RWPE2 (cell line): ENCODE measurements at regions not wholly inside any gene's neighbourhood (a gene's known extent, or its start where the extent isn't known, plus 50 kb on each side); places are given as distances from the start of the nearest gene placed in this dataset.
"Not testable (repeated sequence)": the region's sequence is repeated elsewhere in the genome, so short reads cannot be mapped to it uniquely, and the experiment has no call there.

Experiments
- ATAC-seq: fragments of 200-7000 bp; cut with Tn5 transposase; 3 replicates; pipeline ENCODE4 v1.9.1; 2021; ENCODE audit warnings: low read depth
- DNase-seq: peaks from one replicate; pipeline ENCODE4 v3.0.0-alpha.2; 2020; ENCODE audit warnings: low spot score
- H3K27ac ChIP-seq: fragments of 450-650 bp; 2 replicates; pipeline ENCODE4 v1.5.1; 2017; ENCODE audit warnings: mild to moderate bottlenecking; ENCODE audit not compliant: poor library complexity, severe bottlenecking
- H3K27me3 ChIP-seq: fragments of 250-450 bp; sonication (Bioruptor Pico); 2 replicates; pipeline ENCODE4 v1.5.1; 2021; ENCODE audit warnings: mild to moderate bottlenecking, moderate library complexity; ENCODE audit not compliant: insufficient read depth, poor library complexity, severe bottlenecking
- H3K36me3 ChIP-seq: fragments of 250-450 bp; sonication (Bioruptor Pico); 2 replicates; pipeline ENCODE4 v1.5.1; 2020; ENCODE audit warnings: low read depth, mild to moderate bottlenecking, moderate library complexity
- H3K4me1 ChIP-seq: fragments of 250-450 bp; sonication (Bioruptor Pico); 2 replicates; pipeline ENCODE4 v1.5.1; 2021; ENCODE audit warnings: mild to moderate bottlenecking, moderate library complexity; ENCODE audit not compliant: insufficient read depth, poor library complexity, severe bottlenecking
- H3K4me3 ChIP-seq: fragments of 250-450 bp; sonication (Bioruptor Pico); 2 replicates; pipeline ENCODE4 v1.5.1; 2021; ENCODE audit warnings: mild to moderate bottlenecking, moderate library complexity; ENCODE audit not compliant: severe bottlenecking
- H3K9me3 ChIP-seq: fragments of 250-450 bp; sonication (Bioruptor Pico); 2 replicates; pipeline ENCODE4 v1.5.1; 2021; ENCODE audit warnings: mild to moderate bottlenecking, moderate library complexity; ENCODE audit not compliant: severe bottlenecking
- TF ChIP-seq, protein P1 (sequence below): fragments of 450-650 bp; IDR thresholded peaks from one replicate; pipeline ENCODE4 v1.5.1; 2017; ENCODE audit warnings: mild to moderate bottlenecking, moderate library complexity; ENCODE audit not compliant: poor library complexity, severe bottlenecking

GRCh38 chr7:36064676-36065075 lies 88.4 kb upstream of the EEPD1 start:
- Histone ChIP-seq H3K27ac (no peak overlapping the region), H3K9me3 (peaks cover 1% of the 10 kb centered on the region), H3K27me3 (no peaks in the 10 kb centered on the region), H3K4me3 (no peak overlapping the region), H3K4me1 (no peaks in the 10 kb centered on the region), H3K36me3 (no peaks in the 10 kb centered on the region)
- no peak for DNase-seq
- no peak for ATAC-seq
- TF ChIP-seq, protein P1, sequence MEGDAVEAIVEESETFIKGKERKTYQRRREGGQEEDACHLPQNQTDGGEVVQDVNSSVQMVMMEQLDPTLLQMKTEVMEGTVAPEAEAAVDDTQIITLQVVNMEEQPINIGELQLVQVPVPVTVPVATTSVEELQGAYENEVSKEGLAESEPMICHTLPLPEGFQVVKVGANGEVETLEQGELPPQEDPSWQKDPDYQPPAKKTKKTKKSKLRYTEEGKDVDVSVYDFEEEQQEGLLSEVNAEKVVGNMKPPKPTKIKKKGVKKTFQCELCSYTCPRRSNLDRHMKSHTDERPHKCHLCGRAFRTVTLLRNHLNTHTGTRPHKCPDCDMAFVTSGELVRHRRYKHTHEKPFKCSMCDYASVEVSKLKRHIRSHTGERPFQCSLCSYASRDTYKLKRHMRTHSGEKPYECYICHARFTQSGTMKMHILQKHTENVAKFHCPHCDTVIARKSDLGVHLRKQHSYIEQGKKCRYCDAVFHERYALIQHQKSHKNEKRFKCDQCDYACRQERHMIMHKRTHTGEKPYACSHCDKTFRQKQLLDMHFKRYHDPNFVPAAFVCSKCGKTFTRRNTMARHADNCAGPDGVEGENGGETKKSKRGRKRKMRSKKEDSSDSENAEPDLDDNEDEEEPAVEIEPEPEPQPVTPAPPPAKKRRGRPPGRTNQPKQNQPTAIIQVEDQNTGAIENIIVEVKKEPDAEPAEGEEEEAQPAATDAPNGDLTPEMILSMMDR: no peak

GRCh38 chr7:36065563-36066342 lies 87.3 kb upstream of the EEPD1 start:
- H3K36me3 ChIP-seq, H3K27ac ChIP-seq, H3K4me1 ChIP-seq, H3K4me3 ChIP-seq, H3K27me3 ChIP-seq, ATAC-seq, H3K9me3 ChIP-seq, DNase-seq: not testable (repeated sequence)

- no peak overlapping the region for H3K27ac ChIP-seq
- peaks cover 1% of the 10 kb centered on the region for H3K9me3 ChIP-seq
- H3K4me3 ChIP-seq: no peak overlapping the region
- no peaks in the 10 kb centered on the region for H3K4me1 ChIP-seq
- no peak for ATAC-seq
- no peak for DNase-seq
- H3K27me3 ChIP-seq: no peaks in the 10 kb centered on the region
- H3K36me3 ChIP-seq: no peaks in the 10 kb centered on the region
- TF ChIP-seq, protein P1: no peak
These were observed 86.8 kb upstream of the EEPD1 start for GRCh38 chr7:36066343-36066664.

GRCh38 chr7:36070230-36070629 lies 82.8 kb upstream of the EEPD1 start:
- H3K27me3 ChIP-seq: no peaks in the 10 kb centered on the region
- no peaks in the 10 kb centered on the region for H3K4me1 ChIP-seq
- no peaks in the 10 kb centered on the region for H3K36me3 ChIP-seq
- DNase-seq: no peak
- H3K27ac ChIP-seq: no peak overlapping the region
- ATAC-seq: no peak
- H3K9me3 ChIP-seq: peaks cover 1% of the 10 kb centered on the region
- no peak overlapping the region for H3K4me3 ChIP-seq
- TF ChIP-seq, protein P1: no peak

GRCh38 chr7:36071605-36072004 lies 81.4 kb upstream of the EEPD1 start:
- H3K36me3 ChIP-seq: no peaks in the 10 kb centered on the region
- H3K27me3 ChIP-seq: no peaks in the 10 kb centered on the region
- TF ChIP-seq, protein P1: no peak
- no peaks in the 10 kb centered on the region for H3K4me1 ChIP-seq
- DNase-seq: no peak
- H3K9me3 ChIP-seq: no peaks in the 10 kb centered on the region
- no peak for ATAC-seq
- no peak overlapping the region for H3K27ac ChIP-seq
- H3K4me3 ChIP-seq: no peak overlapping the region
